OCI-M1 (cell line): ENCODE measurements at regions not wholly inside any gene's neighbourhood (a gene's known extent, or its start where the extent isn't known, plus 50 kb on each side); places are given as distances from the start of the nearest gene placed in this dataset.
A peak's percentile ranks its signal among the peaks of the same experiment; 100 is the strongest.
"Not testable (repeated sequence)": the region's sequence is repeated elsewhere in the genome, so short reads cannot be mapped to it uniquely, and the experiment has no call there.

Experiments used
- DNase-seq: peaks from one replicate; lab custom pipeline; 2025; lab: John Stamatoyannopoulos, UW

DNA sequence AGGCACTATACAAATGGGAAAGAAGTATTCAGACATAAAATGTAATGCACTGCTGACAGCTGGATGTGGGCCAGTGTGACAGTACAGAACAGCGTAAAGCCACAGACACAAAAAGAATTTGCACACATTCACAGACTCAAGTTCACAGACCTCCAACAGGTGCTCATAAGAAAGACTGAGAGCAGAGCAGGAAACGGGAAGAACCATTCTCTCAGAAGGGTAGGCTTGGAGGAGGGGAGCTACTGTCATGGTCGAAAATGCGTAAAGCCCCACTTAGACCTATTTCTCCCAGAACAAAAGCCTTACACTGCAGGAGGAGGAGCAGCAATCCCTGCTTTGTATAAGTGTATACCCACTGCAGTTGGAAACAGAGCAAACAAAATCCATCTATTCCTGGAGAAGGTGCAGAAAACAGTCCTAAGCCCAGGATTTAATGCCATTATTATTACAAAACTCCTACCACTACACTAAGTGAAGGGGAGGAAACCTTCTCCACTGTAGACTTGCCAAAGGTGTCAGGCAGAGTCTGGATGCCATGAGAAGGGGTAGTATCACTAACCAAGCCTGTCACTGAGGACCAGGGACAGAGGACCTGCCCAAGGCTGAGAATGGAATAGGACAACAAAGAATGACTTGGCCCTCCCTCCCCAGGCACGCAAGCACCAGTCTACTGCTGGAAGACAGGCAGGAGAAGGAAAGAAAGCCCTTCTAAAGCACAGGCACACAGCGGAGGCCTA lies 103.0 kb upstream of the FAM25C start:
- DNase-seq: not testable (repeated sequence)

GRCh38 chr10:48098854-48099253 lies 99.3 kb upstream of the FAM25C start:
- DNase-seq: not testable (repeated sequence)

DNA sequence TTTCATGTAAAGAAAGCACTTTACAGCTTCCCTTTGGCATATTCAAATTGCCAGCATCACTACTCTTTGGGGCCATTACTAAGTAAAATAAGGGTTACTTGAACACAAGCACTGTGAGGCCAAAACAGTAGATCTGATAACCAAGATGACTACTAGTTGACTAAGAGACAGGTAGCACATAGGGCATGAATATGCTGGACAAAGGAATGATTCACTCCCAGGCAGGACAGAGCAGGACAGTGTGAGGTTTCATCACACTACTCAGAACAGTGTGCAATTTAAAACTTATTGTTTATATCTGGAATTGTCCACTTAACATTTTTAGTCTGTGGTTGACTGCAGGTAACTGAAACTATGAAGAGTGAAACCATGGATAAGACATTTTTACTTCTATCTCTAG lies 91.1 kb upstream of the FAM25C start:
- not testable (repeated sequence) for DNase-seq

DNA sequence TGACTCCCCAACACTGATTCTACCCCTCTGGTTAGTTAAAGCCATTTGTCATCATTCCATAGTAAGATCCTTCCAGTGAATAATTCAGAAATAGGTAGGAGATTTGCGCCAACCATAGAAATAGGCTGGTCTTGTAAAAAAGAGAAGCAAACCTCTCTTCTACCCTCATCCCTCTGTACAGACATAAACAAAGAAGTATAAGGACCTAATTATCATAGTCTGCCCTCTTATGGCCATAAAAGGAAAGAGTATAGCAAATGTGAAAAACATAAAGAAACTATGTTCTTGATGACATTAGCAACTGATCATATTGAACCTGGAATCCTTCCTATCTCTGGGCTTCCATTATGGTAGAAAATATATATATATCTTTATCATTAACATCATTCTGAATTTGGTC lies 88.5 kb upstream of the FAM25C start:
- DNase-seq: peak; percentile 33

DNA sequence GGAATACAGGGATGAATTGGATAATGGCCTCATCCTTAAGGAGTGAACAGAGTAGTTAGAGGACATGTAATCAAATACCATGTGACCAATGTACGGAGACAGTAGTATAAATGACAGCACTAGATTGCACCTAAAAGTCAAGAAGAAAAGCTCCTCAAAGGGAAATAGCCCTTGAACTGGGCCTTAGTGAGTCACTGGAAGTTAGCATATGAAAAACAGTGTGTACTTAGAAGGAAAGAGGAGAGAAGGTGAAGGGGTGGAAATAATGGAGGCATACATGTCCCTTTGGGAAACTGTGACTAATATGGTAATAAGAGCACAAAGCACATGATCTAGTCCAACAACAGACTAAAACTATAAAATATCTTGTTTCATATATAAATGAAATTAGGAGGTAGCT lies 84.9 kb upstream of the FAM25C start:
- not testable (repeated sequence) for DNase-seq

GRCh38 chr10:48071228-48071627 lies 71.6 kb upstream of the FAM25C start:
- DNase-seq: not testable (repeated sequence)

GRCh38 chr10:48063944-48064625 lies 64.5 kb upstream of the FAM25C start:
- DNase-seq: not testable (repeated sequence)

DNA sequence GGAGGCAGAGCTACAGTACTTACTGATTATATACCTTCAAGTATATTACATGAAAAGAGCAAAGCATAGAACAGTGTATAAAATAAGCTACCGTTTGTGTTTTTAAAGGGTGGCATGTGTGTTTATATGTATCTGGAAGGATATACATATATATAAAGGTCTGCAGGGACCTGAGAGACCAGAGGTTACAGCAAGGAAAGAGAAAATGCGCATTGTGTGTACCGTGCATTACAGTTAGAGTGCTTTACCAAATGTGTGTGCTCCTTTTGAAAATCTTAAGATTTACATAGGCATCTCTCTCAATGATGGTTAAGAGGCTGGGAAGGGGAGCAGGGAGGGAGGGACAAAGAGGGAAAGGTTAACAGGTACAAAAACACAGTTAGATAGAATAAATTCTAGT lies 55.8 kb upstream of the FAM25C start:
- not testable (repeated sequence) for DNase-seq
